Breast epithelium (tissue), 3 donors: ENCODE measurements at regions not wholly inside any gene's neighbourhood (a gene's known extent, or its start where the extent isn't known, plus 50 kb on each side); places are given as distances from the start of the nearest gene placed in this dataset.

ENCODE experiments used
- POLR2A ChIP-seq: fragments of 450-650 bp; IDR thresholded peaks from one replicate; pipeline ENCODE4 v1.6.1; 2016; ENCODE audit warnings: antibody characterized with exemption, mild to moderate bottlenecking, moderate library complexity
- POLR2AphosphoS5 ChIP-seq, 3 donors: sonication (generic); formaldehyde crosslinking; IDR thresholded peaks; one replicate each; pipeline ENCODE4 v1.6.1; 2017; ENCODE audit warnings: antibody characterized with exemption in 3 of 3
- TF ChIP-seq, protein P1 (sequence below), 3 donors: fragments of 450-650 bp; IDR thresholded peaks; one replicate each; pipeline ENCODE4 v1.5.1; 2016 to 2017; ENCODE audit warnings: antibody characterized with exemption in 3 of 3, mild to moderate bottlenecking in 3 of 3, moderate library complexity in 3 of 3

DNA sequence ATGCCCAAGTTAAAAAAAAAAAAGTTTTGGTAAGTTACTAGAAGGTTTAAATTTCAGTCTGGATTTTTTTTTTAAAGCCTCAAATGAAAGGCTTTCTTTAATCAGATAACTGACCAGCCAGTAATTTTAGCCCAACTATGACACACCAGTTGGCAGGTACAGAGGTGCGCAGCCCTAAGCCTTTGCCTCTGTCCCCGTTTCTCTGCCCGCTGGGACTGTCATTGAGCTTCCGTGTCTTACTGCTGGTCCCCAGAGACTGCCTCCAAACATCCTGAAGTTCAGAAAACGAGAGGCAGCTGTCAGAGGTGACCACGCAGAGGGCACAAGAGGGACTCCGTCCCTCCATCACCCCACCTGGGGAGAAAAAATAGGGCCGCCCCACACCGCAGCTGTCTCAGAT, 118.2 kb downstream of the RPS12 start:
- no peak for TF ChIP-seq POLR2AphosphoS5 (IDR thresholded peaks at IDR 0.05)
- TF ChIP-seq, protein P1, sequence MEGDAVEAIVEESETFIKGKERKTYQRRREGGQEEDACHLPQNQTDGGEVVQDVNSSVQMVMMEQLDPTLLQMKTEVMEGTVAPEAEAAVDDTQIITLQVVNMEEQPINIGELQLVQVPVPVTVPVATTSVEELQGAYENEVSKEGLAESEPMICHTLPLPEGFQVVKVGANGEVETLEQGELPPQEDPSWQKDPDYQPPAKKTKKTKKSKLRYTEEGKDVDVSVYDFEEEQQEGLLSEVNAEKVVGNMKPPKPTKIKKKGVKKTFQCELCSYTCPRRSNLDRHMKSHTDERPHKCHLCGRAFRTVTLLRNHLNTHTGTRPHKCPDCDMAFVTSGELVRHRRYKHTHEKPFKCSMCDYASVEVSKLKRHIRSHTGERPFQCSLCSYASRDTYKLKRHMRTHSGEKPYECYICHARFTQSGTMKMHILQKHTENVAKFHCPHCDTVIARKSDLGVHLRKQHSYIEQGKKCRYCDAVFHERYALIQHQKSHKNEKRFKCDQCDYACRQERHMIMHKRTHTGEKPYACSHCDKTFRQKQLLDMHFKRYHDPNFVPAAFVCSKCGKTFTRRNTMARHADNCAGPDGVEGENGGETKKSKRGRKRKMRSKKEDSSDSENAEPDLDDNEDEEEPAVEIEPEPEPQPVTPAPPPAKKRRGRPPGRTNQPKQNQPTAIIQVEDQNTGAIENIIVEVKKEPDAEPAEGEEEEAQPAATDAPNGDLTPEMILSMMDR (IDR thresholded peaks at IDR 0.05), result no peak
- no peak for TF ChIP-seq POLR2A
